K562 (cell line): ENCODE measurements at regions not wholly inside any gene's neighbourhood (a gene's known extent, or its start where the extent isn't known, plus 50 kb on each side); places are given as distances from the start of the nearest gene placed in this dataset.

Source experiments
- NR1H2 ChIP-seq: sonication (generic); formaldehyde crosslinking; IDR thresholded peaks from 2 replicates; pipeline ENCODE4 v1.4.0; 2020; ENCODE audit warnings: mild to moderate bottlenecking, missing genetic modification reagents
- TF ChIP-seq, protein P1 (sequence below): sonication (generic); formaldehyde crosslinking; IDR thresholded peaks from 2 replicates; pipeline ENCODE4 v1.9.0; 2022; ENCODE audit warnings: mild to moderate bottlenecking, missing genetic modification reagents

- TF ChIP-seq, protein P1, sequence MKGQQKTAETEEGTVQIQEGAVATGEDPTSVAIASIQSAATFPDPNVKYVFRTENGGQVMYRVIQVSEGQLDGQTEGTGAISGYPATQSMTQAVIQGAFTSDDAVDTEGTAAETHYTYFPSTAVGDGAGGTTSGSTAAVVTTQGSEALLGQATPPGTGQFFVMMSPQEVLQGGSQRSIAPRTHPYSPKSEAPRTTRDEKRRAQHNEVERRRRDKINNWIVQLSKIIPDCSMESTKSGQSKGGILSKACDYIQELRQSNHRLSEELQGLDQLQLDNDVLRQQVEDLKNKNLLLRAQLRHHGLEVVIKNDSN (CRISPR knock-in tag) = no peak
- TF ChIP-seq NR1H2 (CRISPR knock-in tag) = no peak
Observed at GRCh38 chr6:148054219-148054618, 288.4 kb upstream of the SASH1 start.
